Activated CD8-positive, alpha-beta memory T cell treated with anti-CD3 and anti-CD28 coated beads, Interleukin-2, amount 10 ng/mL, durations not matched to agents 7 days and 5 days (primary cell): ENCODE measurements at regions not wholly inside any gene's neighbourhood (a gene's known extent, or its start where the extent isn't known, plus 50 kb on each side); places are given as distances from the start of the nearest gene placed in this dataset.
"Not testable (repeated sequence)": the region's sequence is repeated elsewhere in the genome, so short reads cannot be mapped to it uniquely, and the experiment has no call there.

Experiments used
- ATAC-seq: fragments of 150-1000 bp; cut with Tn5 transposase; one replicate; pipeline ENCODE4 v1.10.0; 2021; ENCODE audit warnings: moderate library complexity
- CTCF ChIA-PET: fragments of 350-600 bp; sonication (Branson Sonifier 250); formaldehyde crosslinking; loops from one replicate; lab custom pipeline; 2021; ENCODE audit warnings: antibody characterized with exemption; lab: Charles Lee
- DNase-seq: peaks from one replicate; pipeline ENCODE4 v3.0.0-alpha.2; 2020
- H3K27ac Mint-ChIP-seq: one replicate; pipeline ENCODE4 v1.8.0; 2021; ENCODE audit warnings: mild to moderate bottlenecking, mixed read lengths
- H3K27me3 Mint-ChIP-seq: one replicate; pipeline ENCODE4 v1.8.0; 2021; ENCODE audit warnings: mixed read lengths
- H3K36me3 Mint-ChIP-seq: one replicate; pipeline ENCODE4 v1.8.0; 2021; ENCODE audit warnings: mild to moderate bottlenecking, mixed read lengths
- H3K4me1 Mint-ChIP-seq: one replicate; pipeline ENCODE4 v1.8.0; 2021; ENCODE audit warnings: mixed read lengths
- H3K4me3 Mint-ChIP-seq: one replicate; pipeline ENCODE4 v1.8.0; 2021; ENCODE audit warnings: mild to moderate bottlenecking, moderate library complexity, mixed read lengths
- H3K9me3 Mint-ChIP-seq: one replicate; pipeline ENCODE4 v1.8.0; 2022; ENCODE audit warnings: low read depth, mixed read lengths

GRCh38 chr16:8417145-8417544 lies 173.2 kb downstream of the TMEM114 start:
- Mint-ChIP-seq H3K4me3 (no peak overlapping the region), H3K27ac (no peak overlapping the region), H3K36me3 (no peaks in the 10 kb centered on the region), H3K27me3 (no peaks in the 10 kb centered on the region), H3K4me1 (no peaks in the 10 kb centered on the region), H3K9me3 (no peaks in the 10 kb centered on the region)
- CTCF ChIA-PET: no interaction called here
- no peak for ATAC-seq
- DNase-seq: no peak

- CTCF ChIA-PET: no interaction called here
- Mint-ChIP-seq H3K27ac (no peak overlapping the region), H3K4me3 (no peak overlapping the region), H3K27me3 (no peaks in the 10 kb centered on the region), H3K4me1 (no peaks in the 10 kb centered on the region), H3K36me3 (no peaks in the 10 kb centered on the region), H3K9me3 (peaks cover 2% of the 10 kb centered on the region)
- ATAC-seq (no peak), DNase-seq (no peak)
Measured at GRCh38 chr16:8408855-8409567, 181.3 kb downstream of the TMEM114 start.

- DNase-seq (no peak), ATAC-seq (no peak)
- Mint-ChIP-seq H3K27ac (no peak overlapping the region), H3K36me3 (no peaks in the 10 kb centered on the region), H3K4me3 (no peak overlapping the region), H3K27me3 (no peaks in the 10 kb centered on the region), H3K9me3 (peaks cover 6% of the 10 kb centered on the region), H3K4me1 (no peaks in the 10 kb centered on the region)
- CTCF ChIA-PET: no interaction called here
Measured at GRCh38 chr16:8407351-8407750, 183.0 kb downstream of the TMEM114 start.

- ATAC-seq: no peak
- Mint-ChIP-seq H3K27ac (no peak overlapping the region), H3K27me3 (no peaks in the 10 kb centered on the region), H3K36me3 (no peaks in the 10 kb centered on the region), H3K4me3 (no peak overlapping the region), H3K9me3 (peaks cover 4% of the 10 kb centered on the region), H3K4me1 (no peaks in the 10 kb centered on the region)
- CTCF ChIA-PET: no interaction called here
- no peak for DNase-seq
Measured at GRCh38 chr16:8403978-8404749, 186.1 kb downstream of the TMEM114 start.

GRCh38 chr16:8402981-8403843 lies 187.1 kb downstream of the TMEM114 start:
- no peak for ATAC-seq
- H3K27me3 Mint-ChIP-seq: no peaks in the 10 kb centered on the region
- CTCF ChIA-PET: no interaction called here
- no peak overlapping the region for H3K27ac Mint-ChIP-seq
- H3K9me3 Mint-ChIP-seq: peaks cover 4% of the 10 kb centered on the region
- no peaks in the 10 kb centered on the region for H3K4me1 Mint-ChIP-seq
- no peaks in the 10 kb centered on the region for H3K36me3 Mint-ChIP-seq
- DNase-seq: no peak
- no peak overlapping the region for H3K4me3 Mint-ChIP-seq

GRCh38 chr16:8400683-8401082 lies 189.6 kb downstream of the TMEM114 start:
- CTCF ChIA-PET: not testable (repeated sequence)

GRCh38 chr16:8398548-8398947 lies 191.8 kb downstream of the TMEM114 start:
- Mint-ChIP-seq H3K9me3 (peaks cover 3% of the 10 kb centered on the region), H3K4me3 (no peak overlapping the region), H3K27me3 (no peaks in the 10 kb centered on the region), H3K27ac (no peak overlapping the region), H3K4me1 (no peaks in the 10 kb centered on the region), H3K36me3 (no peaks in the 10 kb centered on the region)
- no peak for DNase-seq
- no peak for ATAC-seq
- CTCF ChIA-PET: no interaction called here

More at GRCh38 chr16:8400683-8401082, 189.6 kb downstream of the TMEM114 start:
- H3K4me1 Mint-ChIP-seq, H3K36me3 Mint-ChIP-seq, H3K27ac Mint-ChIP-seq, H3K4me3 Mint-ChIP-seq, ATAC-seq, H3K27me3 Mint-ChIP-seq, H3K9me3 Mint-ChIP-seq, DNase-seq: not testable (repeated sequence)

- H3K4me1 Mint-ChIP-seq: no peaks in the 10 kb centered on the region
- ATAC-seq: no peak
- CTCF ChIA-PET: no interaction called here
- H3K9me3 Mint-ChIP-seq: peaks cover 3% of the 10 kb centered on the region
- H3K36me3 Mint-ChIP-seq: no peaks in the 10 kb centered on the region
- H3K4me3 Mint-ChIP-seq: no peak overlapping the region
- no peak for DNase-seq
- no peaks in the 10 kb centered on the region for H3K27me3 Mint-ChIP-seq
- no peak overlapping the region for H3K27ac Mint-ChIP-seq
Measured at GRCh38 chr16:8397223-8397622, 193.1 kb downstream of the TMEM114 start.

- H3K4me1 Mint-ChIP-seq: no peaks in the 10 kb centered on the region
- ATAC-seq (no peak), DNase-seq (no peak)
- no peaks in the 10 kb centered on the region for H3K36me3 Mint-ChIP-seq
- H3K27me3 Mint-ChIP-seq: no peaks in the 10 kb centered on the region
- CTCF ChIA-PET: no interaction called here
- H3K9me3 Mint-ChIP-seq: peaks cover 3% of the 10 kb centered on the region
- H3K4me3 Mint-ChIP-seq: no peak overlapping the region
- no peak overlapping the region for H3K27ac Mint-ChIP-seq
Measured at GRCh38 chr16:8396463-8396862, 193.8 kb downstream of the TMEM114 start.

GRCh38 chr16:8391257-8391656 lies 199.1 kb downstream of the TMEM114 start:
- H3K9me3 Mint-ChIP-seq: peaks cover 4% of the 10 kb centered on the region
- H3K4me3 Mint-ChIP-seq: no peak overlapping the region
- no peak for DNase-seq
- H3K27ac Mint-ChIP-seq: no peak overlapping the region
- H3K36me3 Mint-ChIP-seq: no peaks in the 10 kb centered on the region
- H3K4me1 Mint-ChIP-seq: no peaks in the 10 kb centered on the region
- CTCF ChIA-PET: no interaction called here
- ATAC-seq: no peak
- H3K27me3 Mint-ChIP-seq: no peaks in the 10 kb centered on the region

GRCh38 chr16:8388684-8389083 lies 201.6 kb downstream of the TMEM114 start:
- Mint-ChIP-seq H3K4me3 (no peak overlapping the region), H3K27ac (no peak overlapping the region), H3K9me3 (peaks cover 1% of the 10 kb centered on the region), H3K4me1 (no peaks in the 10 kb centered on the region), H3K36me3 (no peaks in the 10 kb centered on the region), H3K27me3 (no peaks in the 10 kb centered on the region)
- DNase-seq (no peak), ATAC-seq (no peak)
- CTCF ChIA-PET: no interaction called here

GRCh38 chr16:8381814-8382213 lies 208.5 kb downstream of the TMEM114 start:
- CTCF ChIA-PET: no interaction called here
- no peak overlapping the region for H3K27ac Mint-ChIP-seq

GRCh38 chr16:8380311-8380710 lies 210.0 kb downstream of the TMEM114 start:
- Mint-ChIP-seq H3K27me3 (no peaks in the 10 kb centered on the region), H3K27ac (no peak overlapping the region)

More at GRCh38 chr16:8381814-8382213, 208.5 kb downstream of the TMEM114 start:
- no peaks in the 10 kb centered on the region for H3K4me1 Mint-ChIP-seq
- peaks cover 6% of the 10 kb centered on the region for H3K9me3 Mint-ChIP-seq
- ATAC-seq: no peak
- no peak for DNase-seq
- H3K27me3 Mint-ChIP-seq: no peaks in the 10 kb centered on the region
- no peak overlapping the region for H3K4me3 Mint-ChIP-seq
- H3K36me3 Mint-ChIP-seq: no peaks in the 10 kb centered on the region

More at GRCh38 chr16:8380311-8380710, 210.0 kb downstream of the TMEM114 start:
- H3K9me3 Mint-ChIP-seq: peaks cover 6% of the 10 kb centered on the region
- H3K36me3 Mint-ChIP-seq: no peaks in the 10 kb centered on the region
- CTCF ChIA-PET: no interaction called here
- no peak for DNase-seq
- ATAC-seq: no peak
- H3K4me3 Mint-ChIP-seq: no peak overlapping the region
- no peaks in the 10 kb centered on the region for H3K4me1 Mint-ChIP-seq
